OCI-LY7 (cell line): ENCODE measurements at regions not wholly inside any gene's neighbourhood (a gene's known extent, or its start where the extent isn't known, plus 50 kb on each side); places are given as distances from the start of the nearest gene placed in this dataset.
"Not testable (repeated sequence)": the region's sequence is repeated elsewhere in the genome, so short reads cannot be mapped to it uniquely, and the experiment has no call there.

Source experiments
- EZH2phosphoT487 ChIP-seq: fragments of 200-600 bp; sonication (generic); IDR thresholded peaks from 2 replicates; pipeline ENCODE4 v1.6.1; 2018; ENCODE audit warnings: low read depth, borderline replicate concordance, mild to moderate bottlenecking, mixed run types, antibody characterized with exemption, low read length, moderate library complexity, mixed read lengths
- TF ChIP-seq, protein P1 (sequence below): fragments of 200-600 bp; sonication (generic); conservative IDR thresholded peaks from 2 replicates; pipeline ENCODE4 v1.5.1; 2014; ENCODE audit warnings: mild to moderate bottlenecking, antibody characterized with exemption, low read length, moderate library complexity, mixed read lengths

DNA sequence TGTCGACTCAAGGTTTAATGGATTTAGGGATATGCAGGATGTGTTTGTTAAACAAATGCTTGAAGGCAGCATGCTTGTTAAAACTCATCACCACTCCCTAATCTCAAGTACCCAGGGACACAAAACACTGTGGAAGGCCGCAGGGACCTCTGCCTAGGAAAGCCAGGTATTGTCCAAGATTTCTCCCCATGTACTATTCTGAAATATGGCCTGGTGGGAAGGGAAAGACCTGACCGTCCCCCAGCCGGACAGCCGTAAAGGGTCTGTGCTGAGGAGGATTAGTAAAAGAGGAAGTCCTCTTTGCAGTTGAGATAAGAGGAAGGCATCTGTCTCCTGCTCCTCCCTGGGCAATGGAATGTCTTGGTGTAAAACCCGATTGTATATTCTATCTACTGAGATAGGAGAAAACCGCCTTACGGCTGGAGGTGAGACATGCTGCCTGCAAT is 85.3 kb upstream of the ZNF322 start:
- TF ChIP-seq, protein P1, sequence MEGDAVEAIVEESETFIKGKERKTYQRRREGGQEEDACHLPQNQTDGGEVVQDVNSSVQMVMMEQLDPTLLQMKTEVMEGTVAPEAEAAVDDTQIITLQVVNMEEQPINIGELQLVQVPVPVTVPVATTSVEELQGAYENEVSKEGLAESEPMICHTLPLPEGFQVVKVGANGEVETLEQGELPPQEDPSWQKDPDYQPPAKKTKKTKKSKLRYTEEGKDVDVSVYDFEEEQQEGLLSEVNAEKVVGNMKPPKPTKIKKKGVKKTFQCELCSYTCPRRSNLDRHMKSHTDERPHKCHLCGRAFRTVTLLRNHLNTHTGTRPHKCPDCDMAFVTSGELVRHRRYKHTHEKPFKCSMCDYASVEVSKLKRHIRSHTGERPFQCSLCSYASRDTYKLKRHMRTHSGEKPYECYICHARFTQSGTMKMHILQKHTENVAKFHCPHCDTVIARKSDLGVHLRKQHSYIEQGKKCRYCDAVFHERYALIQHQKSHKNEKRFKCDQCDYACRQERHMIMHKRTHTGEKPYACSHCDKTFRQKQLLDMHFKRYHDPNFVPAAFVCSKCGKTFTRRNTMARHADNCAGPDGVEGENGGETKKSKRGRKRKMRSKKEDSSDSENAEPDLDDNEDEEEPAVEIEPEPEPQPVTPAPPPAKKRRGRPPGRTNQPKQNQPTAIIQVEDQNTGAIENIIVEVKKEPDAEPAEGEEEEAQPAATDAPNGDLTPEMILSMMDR: not testable (repeated sequence)
- TF ChIP-seq EZH2phosphoT487: not testable (repeated sequence)
